ENCODE measurements at regions not wholly inside any gene's neighbourhood (a gene's known extent, or its start where the extent isn't known, plus 50 kb on each side); places are given as distances from the start of the nearest gene placed in this dataset.

- H4K20me1 ChIP-seq (ENCODE audit: control insufficient read depth, insufficient read depth, insufficient read length): no peaks in the 10 kb centered on the region
- Mint-ChIP-seq H3K36me3 (ENCODE audit: insufficient read depth in 1 of 3, low read depth in 3 of 3) (peaks cover 0 to 3% (median 0%) of the 10 kb centered on the region in 3 experiments; a peak in 2 of 7 replicates), H3K27me3 (ENCODE audit: low read depth) (no peaks in the 10 kb centered on the region), H3K9me3 (peaks cover 0 to 13% of the 10 kb centered on the region in 2 experiments; a peak in 3 of 5 replicates), H3K4me1 (peaks cover 13 to 22% of the 10 kb centered on the region in 2 experiments), H3K27ac (no peak overlapping the region), H3K4me3 (no peak overlapping the region; a peak in 1 of 5 replicates)
- no peak overlapping the region for H4K8ac ChIP-seq (replicated peaks; ENCODE audit: insufficient read length, low read depth, low read length)
- H3K27ac ChIP-seq (ENCODE audit: insufficient read length, low read depth, low read length): no peak overlapping the region
- no peak for TF ChIP-seq CTCF (conservative IDR thresholded peaks at IDR 0.05)
- no peak overlapping the region for H4K5ac ChIP-seq (ENCODE audit: insufficient read length, low read depth, low read length)
- no peak overlapping the region for H2BK15ac ChIP-seq (ENCODE audit: low read depth, low read length)
- no peaks in the 10 kb centered on the region for H3K4me1 ChIP-seq (ENCODE audit: insufficient read depth, low read length)
- no peak overlapping the region for H2BK5ac ChIP-seq (ENCODE audit: insufficient read length, low read length)
- peak; percentile 25 for DNase-seq
- WGBS (ENCODE audit: extremely low coverage, insufficient read length, low lambda C conversion rate): no CpG with 5 or more reads among the region's 3 CpGs
- no peak overlapping the region for H3K56ac ChIP-seq (ENCODE audit: insufficient read length, low read depth, low read length)
- no peak overlapping the region for H3K4me2 ChIP-seq (ENCODE audit: insufficient read depth, insufficient read length, low read length)
- no peak overlapping the region for H2AFZ ChIP-seq (ENCODE audit: low read length)
- no peak overlapping the region for H2BK20ac ChIP-seq (ENCODE audit: low read depth, low read length, poor library complexity, severe bottlenecking)
- H2BK120ac ChIP-seq (ENCODE audit: low read depth, low read length, poor library complexity, severe bottlenecking): no peak overlapping the region
- no peaks in the 10 kb centered on the region for H3K23me2 ChIP-seq (ENCODE audit: insufficient read length, low read depth, low read length, poor library complexity, severe bottlenecking)
- no peaks in the 10 kb centered on the region for H3K79me2 ChIP-seq (ENCODE audit: insufficient read depth, low read length)
- no peak overlapping the region for H3K23ac ChIP-seq (ENCODE audit: insufficient read length, low read depth, low read length)
- no peak overlapping the region for H3T11ph ChIP-seq (ENCODE audit: low read length)
- H3K9me3 ChIP-seq (ENCODE audit: control insufficient read depth, low read depth, low read length): no peaks in the 10 kb centered on the region
- no peak overlapping the region for H3K14ac ChIP-seq (ENCODE audit: insufficient read depth, low read length)
- no peak overlapping the region for H2AK5ac ChIP-seq (ENCODE audit: insufficient read length, low read length)
- H3K9ac ChIP-seq (ENCODE audit: extremely low read depth, insufficient read length, low read length): no peak overlapping the region
- no peak overlapping the region for H3K18ac ChIP-seq (ENCODE audit: insufficient read length, low read depth, low read length)
- H3K27me3 ChIP-seq (ENCODE audit: insufficient read depth, low read length): no peaks in the 10 kb centered on the region
- H4K91ac ChIP-seq (ENCODE audit: insufficient read length, low read depth, low read length): no peak overlapping the region
- H2BK12ac ChIP-seq (ENCODE audit: insufficient read length, low read depth, low read length): no peak overlapping the region
- H3K4ac ChIP-seq (ENCODE audit: low read depth, low read length): no peak overlapping the region
- no peaks in the 10 kb centered on the region for H3K79me1 ChIP-seq (ENCODE audit: insufficient read depth, low read depth, low read length, poor library complexity, severe bottlenecking)
Measured at GRCh38 chr15:70362350-70362749, 264.6 kb upstream of the TLE3 start.
